Neuron (in vitro differentiated cells): ENCODE measurements at regions not wholly inside any gene's neighbourhood (a gene's known extent, or its start where the extent isn't known, plus 50 kb on each side); places are given as distances from the start of the nearest gene placed in this dataset.

Experiments
- H2AFZ ChIP-seq: one replicate; pipeline ENCODE4 v1.6.1; 2013; ENCODE audit warnings: low read depth, mild to moderate bottlenecking, inconsistent platforms, low read length, moderate library complexity
- H3K27me3 ChIP-seq: one replicate; pipeline ENCODE4 v1.6.1; 2013; ENCODE audit warnings: low read length; ENCODE audit not compliant: insufficient read depth
- H3K36me3 ChIP-seq: one replicate; pipeline ENCODE4 v1.6.1; 2013; ENCODE audit warnings: low read length; ENCODE audit not compliant: insufficient read depth
- H3K4me1 ChIP-seq: one replicate; pipeline ENCODE4 v1.6.1; 2013; ENCODE audit warnings: low read length; ENCODE audit not compliant: insufficient read depth
- H3K4me3 ChIP-seq: 2 replicates; pipeline ENCODE4 v1.5.1; 2013; ENCODE audit warnings: mild to moderate bottlenecking, low read length, moderate library complexity
- H3K9me3 ChIP-seq: one replicate; pipeline ENCODE4 v1.6.1; 2013; ENCODE audit warnings: low read length

DNA sequence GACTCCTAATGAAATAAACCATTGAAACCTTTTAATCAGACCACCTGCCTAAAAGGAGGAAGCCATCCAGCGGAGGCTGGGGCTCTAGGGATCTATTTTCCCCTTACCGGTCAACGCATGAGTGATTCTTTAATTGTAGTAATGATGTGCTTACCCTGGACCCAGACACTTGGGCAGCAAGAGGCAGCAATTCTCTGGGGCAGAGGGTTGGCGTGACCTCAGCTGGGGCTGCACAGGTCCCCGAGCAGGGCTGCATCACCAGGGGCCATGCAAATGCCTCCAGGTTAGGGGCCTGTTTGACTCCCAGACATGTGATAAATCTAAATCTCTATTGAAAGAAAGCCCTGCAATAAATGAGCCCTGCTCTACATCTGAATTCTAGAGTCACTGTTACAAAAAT is 194.2 kb upstream of the TSHZ3 start:
- no peak overlapping the region for H3K4me3 ChIP-seq
- H3K4me1 ChIP-seq, result no peaks in the 10 kb centered on the region
- no peaks in the 10 kb centered on the region for H3K9me3 ChIP-seq
- no peaks in the 10 kb centered on the region for H3K27me3 ChIP-seq
- H2AFZ ChIP-seq, result no peak overlapping the region
- no peaks in the 10 kb centered on the region for H3K36me3 ChIP-seq

DNA sequence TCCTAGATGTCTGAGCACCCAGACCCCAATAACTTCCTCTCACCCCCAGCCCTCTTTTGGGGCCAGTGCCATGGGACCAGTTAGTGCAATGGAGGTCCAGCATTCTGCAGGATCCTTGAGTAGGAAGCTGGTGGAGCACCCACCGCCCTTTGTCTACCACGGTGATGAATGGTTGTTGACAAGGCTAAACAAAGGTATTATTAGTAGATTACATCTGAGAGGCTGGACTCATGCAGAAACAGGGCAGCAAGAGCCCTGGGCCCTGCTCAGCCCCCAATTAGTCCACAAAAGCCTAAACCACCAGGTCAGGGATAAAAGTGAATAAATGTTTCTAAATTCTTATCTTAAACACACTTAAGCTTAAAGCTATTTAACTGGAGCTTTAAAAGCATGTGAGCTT is 196.5 kb upstream of the TSHZ3 start:
- Histone ChIP-seq H3K4me1 (no peaks in the 10 kb centered on the region), H3K27me3 (no peaks in the 10 kb centered on the region), H2AFZ (no peak overlapping the region), H3K4me3 (no peak overlapping the region), H3K9me3 (no peaks in the 10 kb centered on the region), H3K36me3 (no peaks in the 10 kb centered on the region)

DNA sequence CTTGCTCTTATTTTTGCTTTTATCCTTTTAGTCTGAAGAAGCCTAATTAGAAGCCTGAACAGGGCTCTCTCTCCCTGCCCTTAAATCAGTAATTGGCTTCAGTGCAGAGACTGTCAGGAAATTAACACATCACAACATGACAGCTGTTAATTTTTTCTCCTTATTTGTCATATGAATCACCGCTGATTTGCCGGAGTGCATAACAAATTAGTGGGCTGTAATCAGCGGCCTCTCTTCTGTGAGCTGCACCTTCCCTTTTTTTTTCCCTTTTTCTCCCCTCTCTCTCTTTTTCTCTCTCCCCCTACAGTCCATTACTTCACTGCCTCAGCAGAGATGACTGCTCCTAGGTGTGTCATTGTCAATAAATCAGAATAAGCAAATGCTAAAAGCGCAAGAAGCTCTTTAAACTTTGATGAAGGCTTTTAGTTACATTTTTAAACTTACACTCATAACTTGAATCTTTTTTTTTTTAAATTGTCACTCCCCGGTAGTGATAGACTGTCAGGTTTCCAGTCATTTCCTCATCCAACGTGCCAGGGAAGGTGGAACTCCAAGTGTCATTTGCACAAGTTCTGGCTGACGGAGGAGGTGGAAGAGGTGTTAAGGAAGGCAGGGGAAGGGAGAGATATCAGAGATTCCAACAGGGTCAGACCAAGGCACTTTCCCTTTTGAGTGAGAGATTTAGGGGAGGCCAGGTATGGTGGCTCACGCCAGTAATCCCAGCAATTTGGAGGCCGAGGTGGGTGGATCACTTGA is 197.1 kb upstream of the TSHZ3 start:
- Histone ChIP-seq H3K4me1 (no peaks in the 10 kb centered on the region), H2AFZ (no peak overlapping the region), H3K36me3 (no peaks in the 10 kb centered on the region), H3K27me3 (no peaks in the 10 kb centered on the region), H3K4me3 (no peak overlapping the region), H3K9me3 (no peaks in the 10 kb centered on the region)

DNA sequence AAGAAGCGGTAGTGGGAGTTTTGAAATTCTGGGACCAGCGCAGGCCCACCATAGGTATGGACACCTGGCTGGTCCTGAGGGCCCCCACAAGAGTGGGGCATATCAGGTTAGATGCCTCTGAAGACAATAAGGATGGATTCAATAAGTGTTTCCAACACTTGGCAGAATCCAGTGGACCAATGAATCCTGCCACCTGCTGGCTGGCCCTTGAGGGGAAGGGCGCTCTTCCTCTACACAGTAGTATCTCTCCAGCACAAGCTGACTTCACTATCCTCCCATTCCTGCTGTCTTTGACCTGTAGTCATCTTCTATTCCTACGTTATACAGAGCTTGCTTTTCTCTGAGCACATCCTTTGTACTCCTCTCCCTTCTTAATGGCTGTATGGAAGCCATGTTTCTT is 199.7 kb upstream of the TSHZ3 start:
- no peaks in the 10 kb centered on the region for H3K36me3 ChIP-seq
- no peak overlapping the region for H3K4me3 ChIP-seq
- H2AFZ ChIP-seq, result no peak overlapping the region
- no peaks in the 10 kb centered on the region for H3K4me1 ChIP-seq
- no peaks in the 10 kb centered on the region for H3K9me3 ChIP-seq
- no peaks in the 10 kb centered on the region for H3K27me3 ChIP-seq

DNA sequence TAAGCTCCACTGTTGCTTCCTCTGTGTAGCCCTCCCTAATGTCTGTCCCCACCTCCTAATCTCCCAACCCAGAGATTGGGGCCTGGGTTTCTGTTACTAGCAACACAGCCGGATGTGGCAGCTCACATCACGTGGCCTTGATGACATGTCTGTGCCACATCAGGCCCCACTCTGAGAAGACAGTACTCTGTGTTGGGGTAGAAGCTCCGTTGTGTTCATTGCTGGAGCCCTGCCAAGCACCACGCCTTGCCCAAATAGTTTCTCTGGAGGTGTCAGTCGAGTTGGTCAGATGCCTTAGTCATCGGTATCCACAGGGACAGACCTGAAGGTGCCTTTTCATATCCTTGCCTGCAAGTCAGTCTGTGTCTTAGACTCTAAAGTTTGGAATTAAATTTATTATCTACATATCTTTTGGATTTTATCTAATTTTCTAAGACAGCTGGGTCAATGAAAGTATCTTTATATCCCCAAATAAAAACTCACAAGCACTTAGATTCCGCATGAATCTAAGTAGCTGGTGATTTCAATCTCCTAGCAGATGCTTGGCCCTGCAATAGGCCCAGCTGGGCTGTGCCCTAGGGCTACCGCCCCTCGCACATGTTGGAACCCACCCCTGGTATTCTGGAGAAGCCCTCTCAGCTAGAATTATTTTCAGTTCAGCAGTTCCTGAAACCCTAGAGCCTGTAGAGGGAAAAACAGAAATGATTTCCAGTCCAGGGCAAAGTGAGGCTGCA is 204.0 kb upstream of the TSHZ3 start:
- Histone ChIP-seq H3K36me3 (no peaks in the 10 kb centered on the region), H3K4me1 (no peaks in the 10 kb centered on the region), H2AFZ (no peak overlapping the region), H3K9me3 (no peaks in the 10 kb centered on the region), H3K4me3 (no peak overlapping the region), H3K27me3 (no peaks in the 10 kb centered on the region)

DNA sequence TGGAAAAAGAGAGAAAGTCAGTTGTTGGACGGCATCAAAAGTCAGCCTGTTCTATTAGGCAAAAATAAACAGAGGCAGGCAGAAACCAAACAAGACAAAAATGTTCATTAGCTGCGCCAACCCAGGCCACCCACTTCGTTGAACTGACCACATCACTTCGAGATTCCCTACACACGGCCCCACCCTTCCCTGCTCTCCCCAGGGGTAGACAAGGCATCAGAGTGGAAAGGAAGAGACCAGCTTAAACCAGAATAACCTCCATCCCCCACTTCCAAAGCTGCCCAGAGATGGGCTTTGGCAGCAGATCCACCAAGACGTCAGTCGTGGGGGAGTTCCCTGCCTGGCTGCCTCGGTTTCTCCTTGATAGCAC is 204.6 kb upstream of the TSHZ3 start:
- no peak overlapping the region for H2AFZ ChIP-seq
- no peaks in the 10 kb centered on the region for H3K4me1 ChIP-seq
- H3K36me3 ChIP-seq, result no peaks in the 10 kb centered on the region
- H3K9me3 ChIP-seq, result no peaks in the 10 kb centered on the region
- H3K4me3 ChIP-seq, result no peak overlapping the region
- H3K27me3 ChIP-seq, result no peaks in the 10 kb centered on the region

DNA sequence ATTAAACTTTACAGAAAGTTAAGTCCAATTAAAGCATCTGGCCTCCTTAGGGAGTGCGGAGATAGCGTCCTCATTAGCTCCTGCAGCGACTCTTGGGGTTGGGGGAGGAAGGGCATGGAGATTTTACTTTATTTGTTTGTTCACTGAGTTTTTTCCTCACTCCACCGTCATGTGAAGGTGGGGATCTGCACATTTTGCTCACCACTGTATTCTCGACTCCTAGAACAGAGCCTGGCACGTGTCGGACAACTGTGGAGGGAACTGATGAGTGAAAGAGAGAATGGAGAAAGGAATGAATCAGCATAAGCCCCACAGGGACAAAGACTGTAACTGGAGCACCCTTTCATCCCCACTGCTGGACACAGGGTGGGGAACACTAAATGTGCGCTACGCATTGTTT is 205.1 kb upstream of the TSHZ3 start:
- Histone ChIP-seq H2AFZ (no peak overlapping the region), H3K9me3 (no peaks in the 10 kb centered on the region), H3K36me3 (no peaks in the 10 kb centered on the region), H3K4me3 (no peak overlapping the region), H3K4me1 (no peaks in the 10 kb centered on the region), H3K27me3 (no peaks in the 10 kb centered on the region)

DNA sequence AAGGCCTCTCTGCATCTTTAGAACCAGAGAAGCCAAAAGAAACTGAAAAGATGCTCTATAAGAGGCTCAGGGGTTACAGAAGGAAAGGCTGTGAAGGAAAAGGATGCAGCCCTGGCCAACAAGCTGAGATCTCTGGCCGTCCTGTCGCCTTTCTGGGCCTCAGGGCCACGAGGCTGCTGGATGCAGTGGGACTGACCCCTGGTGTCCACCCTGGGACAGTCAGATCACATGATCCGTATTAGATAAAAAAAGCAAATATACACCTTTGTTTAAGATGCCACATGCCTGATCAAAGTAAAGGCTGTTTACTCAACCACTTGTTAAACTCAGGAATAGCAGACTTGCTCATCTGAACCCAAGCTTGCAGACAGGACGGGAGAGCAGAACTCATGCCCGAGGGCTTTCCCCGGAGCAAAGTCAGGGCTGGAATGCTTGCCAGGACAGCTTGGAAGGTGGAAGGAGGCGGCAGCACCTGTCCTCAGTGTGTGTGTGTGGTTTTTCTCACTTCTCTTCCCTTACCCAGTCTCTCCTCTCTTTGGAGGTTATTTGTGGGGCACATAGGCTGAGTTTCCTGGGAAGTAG is 206.5 kb upstream of the TSHZ3 start:
- no peak overlapping the region for H2AFZ ChIP-seq
- no peaks in the 10 kb centered on the region for H3K9me3 ChIP-seq
- H3K36me3 ChIP-seq, result no peaks in the 10 kb centered on the region
- no peaks in the 10 kb centered on the region for H3K27me3 ChIP-seq
- H3K4me1 ChIP-seq, result no peaks in the 10 kb centered on the region
- no peak overlapping the region for H3K4me3 ChIP-seq

DNA sequence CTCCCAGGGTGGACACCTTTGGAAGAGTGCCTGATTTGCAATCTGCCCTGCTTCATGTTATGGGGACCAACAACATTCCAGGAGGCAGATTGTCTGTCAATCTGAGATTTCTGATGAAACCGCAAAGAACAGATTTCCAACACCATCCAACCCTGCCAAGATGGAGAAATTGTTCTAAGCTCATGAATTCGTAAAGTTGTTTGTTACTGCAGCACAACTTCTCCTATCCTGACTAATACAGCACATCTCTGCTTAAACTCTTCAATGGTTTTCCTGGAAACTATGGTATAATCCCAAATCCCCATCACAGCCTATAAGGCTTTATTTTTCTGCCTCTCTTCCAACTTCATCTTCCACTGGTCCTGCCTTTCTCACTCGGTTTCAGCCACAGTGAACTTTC is 210.3 kb upstream of the TSHZ3 start:
- H3K27me3 ChIP-seq, result no peaks in the 10 kb centered on the region

DNA sequence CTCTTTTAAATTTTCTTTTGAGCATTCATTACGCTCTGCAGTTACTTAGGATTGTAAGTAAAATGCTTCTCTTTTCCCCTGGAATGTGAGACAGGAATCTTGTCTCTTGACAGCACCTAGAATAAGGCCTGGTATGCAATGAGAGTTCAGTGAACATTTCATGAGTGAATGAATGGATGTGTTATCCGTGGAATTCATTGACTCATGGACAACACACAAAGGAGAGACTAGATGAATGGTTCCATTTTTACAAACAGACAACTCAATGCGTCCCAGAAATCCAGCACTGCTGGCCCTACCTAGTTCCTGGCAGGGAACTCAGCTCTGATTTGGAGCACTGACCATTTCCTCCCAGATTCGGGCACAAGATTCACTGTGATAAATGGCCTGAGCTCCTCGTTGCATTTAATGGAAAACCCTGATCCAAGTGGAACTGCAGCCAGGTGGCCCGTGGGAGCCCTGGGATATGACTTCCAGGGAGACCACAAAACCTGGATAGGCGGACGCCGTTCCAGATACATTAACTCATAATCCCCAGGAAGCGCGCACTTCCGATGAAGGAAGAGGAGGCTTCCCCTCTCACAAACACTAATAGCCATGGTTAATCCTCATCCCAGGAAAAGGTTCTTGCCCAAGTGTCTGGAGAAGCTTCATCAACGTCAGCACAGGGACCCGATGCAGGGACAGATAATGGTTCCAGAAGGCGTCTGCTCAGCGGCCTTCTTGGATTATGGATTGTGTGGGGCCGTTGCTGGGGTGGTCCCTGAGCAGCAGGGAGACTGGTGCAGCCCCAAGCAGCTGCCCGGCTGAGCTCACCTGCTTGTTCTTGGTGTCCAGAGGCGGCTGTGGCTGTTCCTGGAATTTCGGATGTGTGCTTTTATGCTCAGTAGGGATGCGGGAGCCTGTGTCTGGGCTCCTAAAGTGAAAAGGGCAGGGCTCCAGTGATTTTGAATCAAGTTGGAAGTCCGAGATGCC is 211.1 kb upstream of the TSHZ3 start:
- Histone ChIP-seq H2AFZ (no peak overlapping the region), H3K27me3 (no peaks in the 10 kb centered on the region), H3K36me3 (no peaks in the 10 kb centered on the region), H3K4me1 (no peaks in the 10 kb centered on the region), H3K9me3 (no peaks in the 10 kb centered on the region), H3K4me3 (no peak overlapping the region)

More for the DNA sequence above, 210.3 kb upstream of the TSHZ3 start:
- no peak overlapping the region for H2AFZ ChIP-seq
- H3K4me1 ChIP-seq, result no peaks in the 10 kb centered on the region
- no peaks in the 10 kb centered on the region for H3K36me3 ChIP-seq
- H3K4me3 ChIP-seq, result no peak overlapping the region
- no peaks in the 10 kb centered on the region for H3K9me3 ChIP-seq

DNA sequence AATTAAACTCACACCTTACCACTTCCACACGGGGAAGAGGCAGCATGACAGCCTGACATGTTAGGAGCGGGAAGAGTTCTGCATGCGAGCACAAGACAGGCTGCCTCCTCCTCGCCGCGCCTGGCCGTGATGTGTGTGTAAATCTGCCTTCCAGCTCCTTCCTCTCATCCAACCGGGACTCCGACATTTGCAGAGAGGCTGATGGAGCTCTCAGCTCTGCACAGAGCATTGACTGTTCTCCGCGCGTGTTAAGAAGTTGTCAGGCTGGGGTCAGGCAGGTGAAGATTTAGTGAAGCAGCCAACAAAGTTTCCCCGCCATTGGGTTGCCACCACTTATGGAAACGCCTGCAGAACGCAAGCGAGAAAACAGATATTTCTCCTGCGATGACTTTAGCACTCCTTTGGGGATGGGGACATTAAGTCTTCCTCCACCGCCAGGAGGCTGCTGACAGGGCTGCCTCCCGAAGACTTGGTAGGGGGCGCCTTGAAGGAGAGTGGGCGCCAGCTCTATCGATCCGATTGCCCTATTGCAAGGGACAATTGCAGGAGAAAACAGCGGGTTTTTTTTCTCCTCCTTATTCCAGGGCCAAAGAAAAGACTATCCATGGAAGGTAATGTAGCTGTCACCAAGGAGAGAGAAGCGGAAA is 213.9 kb upstream of the TSHZ3 start:
- Histone ChIP-seq H3K4me1 (no peaks in the 10 kb centered on the region), H3K27me3 (no peaks in the 10 kb centered on the region), H3K36me3 (no peaks in the 10 kb centered on the region), H2AFZ (no peak overlapping the region), H3K4me3 (no peak overlapping the region), H3K9me3 (no peaks in the 10 kb centered on the region)

DNA sequence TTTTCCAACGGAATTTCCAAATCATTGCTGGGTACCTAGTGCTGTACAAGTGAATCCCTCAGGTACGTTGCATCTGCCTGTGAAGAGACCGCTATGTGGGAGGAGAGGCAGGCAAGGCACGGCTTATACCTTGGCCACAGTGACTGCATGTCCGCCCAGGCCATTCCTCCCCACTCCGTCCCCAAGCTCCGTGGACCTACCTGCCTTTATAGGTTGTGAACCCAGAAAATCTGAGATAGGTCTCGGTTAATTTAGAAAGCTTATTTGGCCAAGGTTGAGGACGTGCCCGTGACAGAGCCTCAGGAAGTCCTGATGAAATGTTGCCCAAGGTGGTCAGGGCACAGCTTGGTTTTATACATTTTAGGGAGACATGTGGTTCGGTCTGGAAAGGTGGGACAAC is 218.5 kb upstream of the TSHZ3 start:
- H3K4me3 ChIP-seq, result no peak overlapping the region
- no peaks in the 10 kb centered on the region for H3K27me3 ChIP-seq
- no peaks in the 10 kb centered on the region for H3K4me1 ChIP-seq
- H3K36me3 ChIP-seq, result no peaks in the 10 kb centered on the region
- H2AFZ ChIP-seq, result no peak overlapping the region
- H3K9me3 ChIP-seq, result no peaks in the 10 kb centered on the region
